ENCODE measurements at regions not wholly inside any gene's neighbourhood (a gene's known extent, or its start where the extent isn't known, plus 50 kb on each side); places are given as distances from the start of the nearest gene placed in this dataset.

- H3K4me3 ChIP-seq: no peak overlapping the region
- no peak for DNase-seq (ENCODE audit: extremely low spot score)
- H3K36me3 ChIP-seq: no peaks in the 10 kb centered on the region
- H3K9me3 ChIP-seq: no peaks in the 10 kb centered on the region
- 93% methylated on average over 5 of the region's 5 CpGs for whole genome bisulfite sequencing
- no peak overlapping the region for H3K27ac ChIP-seq (replicated peaks in 1 of 4)
- intact Hi-C loops (cut with DNase I): no loop called here
- H3K27me3 ChIP-seq: no peaks in the 10 kb centered on the region
- TF ChIP-seq EP300 (IDR thresholded peaks at IDR 0.05) (no peak), POLR2A (IDR thresholded peaks at IDR 0.05; ENCODE audit: low read depth) (no peak), POLR2AphosphoS5 (IDR thresholded peaks at IDR 0.05) (no peak), CTCF (IDR thresholded peaks at IDR 0.05) (no peak)
- peaks cover 10 to 27% (median 23%) of the 10 kb centered on the region in 4 donors for H3K4me1 ChIP-seq
These were observed 207.6 kb upstream of the MPDZ start for GRCh38 chr9:13487071-13487470.

GRCh38 chr9:13485068-13485596 lies 205.6 kb upstream of the MPDZ start:
- TF ChIP-seq EP300 (IDR thresholded peaks at IDR 0.05) (no peak), POLR2A (IDR thresholded peaks at IDR 0.05; ENCODE audit: low read depth) (no peak), CTCF (IDR thresholded peaks at IDR 0.05) (peak in 1 of 3 experiments; percentile 33), POLR2AphosphoS5 (IDR thresholded peaks at IDR 0.05) (peak; percentile 38 to 66)
- WGBS: 69% methylated on average over 3 of the region's 3 CpGs
- peaks cover 10 to 20% (median 17%) of the 10 kb centered on the region in 4 donors for H3K4me1 ChIP-seq
- H3K9me3 ChIP-seq: no peaks in the 10 kb centered on the region
- peak overlapping the region; percentile 37 to 71 (median 58) for H3K27ac ChIP-seq (replicated peaks in 1 of 4)
- H3K27me3 ChIP-seq: no peaks in the 10 kb centered on the region
- no peak for DNase-seq (ENCODE audit: extremely low spot score)
- no peak overlapping the region for H3K4me3 ChIP-seq
- no peaks in the 10 kb centered on the region for H3K36me3 ChIP-seq
- intact Hi-C loops (cut with DNase I): no loop called here

- DNase-seq (ENCODE audit: extremely low spot score): no peak
- no peaks in the 10 kb centered on the region for H3K9me3 ChIP-seq
- peak overlapping the region; percentile 37 to 71 (median 58) for H3K27ac ChIP-seq (replicated peaks in 1 of 4)
- H3K4me1 ChIP-seq: peaks cover 10 to 20% (median 17%) of the 10 kb centered on the region in 4 donors
- TF ChIP-seq POLR2A (IDR thresholded peaks at IDR 0.05; ENCODE audit: low read depth) (no peak), POLR2AphosphoS5 (IDR thresholded peaks at IDR 0.05) (no peak), EP300 (IDR thresholded peaks at IDR 0.05) (no peak), CTCF (IDR thresholded peaks at IDR 0.05) (no peak)
- no peak overlapping the region for H3K4me3 ChIP-seq
- intact Hi-C loops (cut with DNase I): no loop called here
- no peaks in the 10 kb centered on the region for H3K27me3 ChIP-seq
- 100% methylated on average over 3 of the region's 3 CpGs for WGBS
- no peaks in the 10 kb centered on the region for H3K36me3 ChIP-seq
These were observed 204.7 kb upstream of the MPDZ start for GRCh38 chr9:13484186-13484585.

- peaks cover 10 to 31% (median 21%) of the 10 kb centered on the region in 4 donors for H3K4me1 ChIP-seq
- no peak overlapping the region for H3K27ac ChIP-seq (replicated peaks in 1 of 4)
- no peak for DNase-seq (ENCODE audit: extremely low spot score)
- H3K9me3 ChIP-seq: no peaks in the 10 kb centered on the region
- no peaks in the 10 kb centered on the region for H3K27me3 ChIP-seq
- no peak for TF ChIP-seq EP300 (IDR thresholded peaks at IDR 0.05)
- TF ChIP-seq POLR2AphosphoS5 (IDR thresholded peaks at IDR 0.05): no peak
- no peak for TF ChIP-seq POLR2A (IDR thresholded peaks at IDR 0.05; ENCODE audit: low read depth)
- TF ChIP-seq CTCF (IDR thresholded peaks at IDR 0.05): no peak
- H3K36me3 ChIP-seq: no peaks in the 10 kb centered on the region
- no peak overlapping the region for H3K4me3 ChIP-seq
- intact Hi-C loops (cut with DNase I): no loop called here
These were observed 201.8 kb upstream of the MPDZ start for GRCh38 chr9:13481274-13481673.

- H3K27ac ChIP-seq (replicated peaks in 1 of 4): no peak overlapping the region
- intact Hi-C loops (cut with DNase I): no loop called here
- peaks cover 10 to 27% (median 20%) of the 10 kb centered on the region in 4 donors for H3K4me1 ChIP-seq
- WGBS: 56% methylated on average over 2 of the region's 3 CpGs
- no peaks in the 10 kb centered on the region for H3K36me3 ChIP-seq
- no peak overlapping the region for H3K4me3 ChIP-seq
- DNase-seq (ENCODE audit: extremely low spot score): no peak
- TF ChIP-seq POLR2AphosphoS5 (IDR thresholded peaks at IDR 0.05): no peak
- no peak for TF ChIP-seq CTCF (IDR thresholded peaks at IDR 0.05)
- TF ChIP-seq POLR2A (IDR thresholded peaks at IDR 0.05; ENCODE audit: low read depth): no peak
- no peak for TF ChIP-seq EP300 (IDR thresholded peaks at IDR 0.05)
- H3K27me3 ChIP-seq: no peaks in the 10 kb centered on the region
- peaks cover 0 to 2% (median under 1%) of the 10 kb centered on the region in 4 donors for H3K9me3 ChIP-seq
These were observed 201.2 kb upstream of the MPDZ start for GRCh38 chr9:13480693-13481092.

All from esophagus muscularis mucosa (tissue), 4 donors.